ENCODE measurements at regions not wholly inside any gene's neighbourhood (a gene's known extent, or its start where the extent isn't known, plus 50 kb on each side); places are given as distances from the start of the nearest gene placed in this dataset.

DNA sequence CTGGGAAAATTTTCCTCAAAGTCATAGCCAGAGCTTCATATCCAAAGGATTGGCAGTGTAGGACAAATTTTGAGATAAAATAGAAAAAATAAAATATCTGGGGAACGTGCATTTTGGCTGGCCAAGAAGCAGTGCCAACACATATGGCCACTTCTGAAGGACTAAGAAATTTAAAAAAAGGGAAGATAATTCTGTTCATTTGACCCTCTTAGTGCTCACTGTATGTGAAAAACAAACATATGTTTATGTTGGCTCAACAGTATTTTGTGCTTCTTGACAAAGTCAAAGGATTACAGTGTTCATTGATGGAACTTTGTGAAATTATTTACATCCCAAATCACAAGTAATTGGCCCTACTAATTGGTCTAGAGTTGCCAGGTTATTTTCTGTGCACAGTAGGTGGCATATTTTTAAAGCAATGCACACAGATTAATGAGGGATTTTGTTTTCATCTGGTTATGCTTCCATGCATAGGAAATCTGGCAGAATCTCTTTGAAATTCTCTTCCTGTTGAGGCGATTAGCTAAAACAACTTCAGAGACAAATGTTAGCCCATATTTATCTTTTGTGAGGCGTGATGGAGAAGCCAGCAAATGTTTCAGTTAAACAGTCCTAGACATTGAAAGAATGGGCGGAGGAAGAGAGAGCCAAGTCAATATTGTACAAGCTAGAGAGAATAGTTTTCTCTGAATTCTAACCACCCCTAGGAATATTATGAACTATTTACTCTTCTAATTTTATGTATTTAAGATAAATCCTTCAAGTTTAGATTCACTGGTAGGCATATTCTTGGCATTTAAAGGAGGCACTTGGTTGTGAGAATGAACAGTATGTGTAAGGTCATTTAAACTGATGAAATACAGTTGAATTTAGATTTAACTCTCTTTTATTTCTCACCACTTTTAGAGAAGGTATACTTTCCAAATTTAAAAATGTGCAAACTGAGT lies 237.7 kb upstream of the MBL2 start:
- DNase-seq (ENCODE audit: low spot score), result no peak

DNA sequence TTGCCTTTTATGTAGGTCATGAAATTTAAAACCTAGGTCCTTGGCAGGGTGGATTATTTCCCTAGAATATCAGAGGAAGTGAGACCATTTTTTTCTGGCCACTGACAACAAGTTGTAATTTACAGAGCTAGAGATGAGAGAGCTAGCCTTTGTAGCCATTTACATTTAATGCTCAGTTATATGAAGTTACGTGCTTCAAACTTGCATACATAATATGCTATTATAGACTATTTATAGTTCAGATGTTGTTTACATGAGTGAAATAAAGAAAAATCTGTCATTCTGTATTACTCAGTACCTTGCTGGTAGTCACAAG lies 234.9 kb upstream of the MBL2 start:
- no peak for DNase-seq (ENCODE audit: low spot score)

DNA sequence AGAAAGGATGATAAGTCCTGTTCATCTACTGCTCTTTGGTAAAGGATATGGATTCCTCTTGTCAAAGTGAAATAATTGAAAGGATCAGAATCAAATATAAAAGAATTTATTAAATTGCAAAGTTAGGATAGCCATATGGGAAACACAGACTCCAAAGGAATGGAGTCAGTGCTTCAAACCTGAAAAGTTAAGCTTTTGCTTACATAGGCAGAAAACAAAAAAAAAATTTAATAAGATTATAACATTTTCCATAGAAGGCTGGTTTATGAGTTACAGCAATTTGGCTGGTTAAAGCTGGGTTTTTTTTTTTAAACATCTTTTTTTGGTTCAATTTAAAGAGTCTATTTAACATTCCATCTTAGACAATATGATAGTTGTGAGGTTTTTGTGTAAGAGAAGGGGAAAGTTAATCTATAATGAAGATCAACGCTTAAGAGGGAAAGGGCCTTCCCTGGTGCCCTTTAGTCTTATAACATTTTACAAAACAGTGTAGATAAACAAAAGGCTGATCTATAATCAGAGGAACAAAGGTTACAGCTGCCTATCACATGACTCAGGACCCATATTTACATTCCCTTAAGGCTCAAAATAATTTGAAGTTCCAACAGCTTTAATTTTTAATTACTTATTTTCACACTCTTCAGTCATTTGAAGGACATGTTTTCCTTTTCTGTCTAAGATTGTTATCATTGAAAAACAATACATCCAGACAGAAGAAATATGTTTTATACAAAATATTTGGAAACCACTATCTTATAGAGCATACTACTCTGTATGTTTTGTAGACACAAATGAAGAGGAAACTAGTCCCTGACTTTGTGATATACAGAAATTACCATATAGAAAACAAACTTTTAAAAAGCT lies 234.3 kb upstream of the MBL2 start:
- no peak for DNase-seq (ENCODE audit: low spot score)

DNA sequence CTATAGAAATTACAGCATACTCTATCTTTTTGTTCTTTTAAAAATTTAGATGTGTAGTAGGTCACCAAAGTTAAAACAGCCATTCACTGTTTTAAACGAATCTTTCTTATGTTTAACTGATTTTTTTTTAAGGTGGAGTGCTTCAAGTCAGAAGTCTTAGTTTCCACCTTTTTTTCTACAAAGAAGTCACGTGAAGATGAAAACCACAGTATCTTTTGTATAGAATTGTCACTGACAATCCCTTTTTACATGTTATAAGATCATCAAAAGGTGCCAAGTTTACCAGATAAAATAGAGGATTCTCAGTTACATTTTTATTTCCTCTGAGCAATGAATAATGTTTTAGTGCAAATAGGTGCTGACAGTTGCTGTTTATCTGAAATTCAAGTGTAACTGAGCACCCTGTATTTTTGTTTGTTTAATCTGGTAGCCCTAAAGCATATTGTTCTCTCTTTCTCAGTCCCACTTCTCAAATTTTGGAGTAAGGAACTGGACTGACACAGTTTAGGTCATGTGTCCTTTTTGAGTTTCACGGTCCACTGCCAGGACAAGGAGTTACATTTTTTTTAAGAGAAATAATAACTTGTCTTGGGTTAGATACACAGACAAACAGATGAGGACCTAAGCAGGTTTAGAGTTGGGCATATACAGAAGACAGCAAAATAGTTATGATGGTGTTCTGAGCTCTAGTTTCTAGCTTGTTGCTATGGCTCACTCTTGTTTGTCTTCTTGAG lies 233.2 kb upstream of the MBL2 start:
- DNase-seq (ENCODE audit: low spot score), result no peak

DNA sequence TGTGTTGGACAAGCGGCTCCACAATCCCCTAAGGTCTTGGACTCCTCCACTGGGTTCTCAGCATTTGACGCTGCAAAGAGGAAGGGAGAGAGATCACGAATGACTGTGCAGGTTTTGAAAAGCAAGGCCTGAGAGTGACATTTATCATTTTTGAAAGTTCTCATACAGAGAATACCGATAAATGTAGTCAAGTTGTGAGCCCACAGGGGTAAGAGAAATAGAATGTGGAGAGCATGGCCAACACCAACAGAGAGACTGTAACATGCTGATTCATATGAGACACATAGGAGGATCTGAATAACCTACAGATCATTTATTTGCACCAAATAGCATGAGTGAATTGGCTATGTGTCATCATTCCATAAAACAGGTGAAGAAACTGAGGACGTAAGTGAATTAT lies 230.5 kb upstream of the MBL2 start:
- DNase-seq (ENCODE audit: low spot score), result no peak

DNA sequence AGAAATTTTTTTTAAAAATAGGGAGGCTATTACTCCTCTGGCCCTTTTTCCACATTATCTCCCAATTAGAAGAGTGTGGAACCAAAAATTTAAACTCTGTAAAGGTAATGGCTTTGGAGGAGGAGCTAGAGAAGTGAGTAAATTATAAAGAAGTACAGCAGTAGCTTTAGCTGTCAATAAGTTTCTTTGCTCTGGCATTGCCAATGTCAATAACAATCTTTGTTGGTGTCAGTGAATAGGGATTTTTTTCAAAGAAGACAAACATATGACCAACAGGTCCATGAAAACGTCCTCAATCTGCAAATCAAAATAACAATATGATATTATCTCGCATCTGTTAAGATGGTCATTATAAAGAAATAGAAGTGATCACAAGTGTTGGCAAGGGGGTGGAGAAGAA lies 227.1 kb upstream of the MBL2 start:
- DNase-seq (ENCODE audit: low spot score), result no peak

DNA sequence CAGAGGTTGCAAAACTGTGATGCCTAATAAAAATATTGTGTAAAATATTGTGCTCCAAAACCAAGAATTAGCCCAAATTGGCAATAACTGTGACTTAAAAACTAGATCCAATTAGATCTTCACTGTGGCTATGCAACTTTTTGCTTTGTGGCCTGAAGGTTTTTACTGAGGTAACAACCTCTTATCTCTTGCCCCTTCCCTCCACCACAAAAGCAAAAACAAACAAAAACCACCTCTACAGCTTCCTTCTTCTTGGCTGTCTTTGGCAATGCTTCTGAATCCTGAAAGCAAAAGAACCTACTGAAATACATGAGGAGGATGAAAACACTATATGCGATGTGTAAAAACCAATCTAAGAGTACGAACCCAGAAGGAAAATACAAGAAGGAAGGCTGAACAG lies 226.7 kb upstream of the MBL2 start:
- no peak for DNase-seq (ENCODE audit: low spot score)

DNA sequence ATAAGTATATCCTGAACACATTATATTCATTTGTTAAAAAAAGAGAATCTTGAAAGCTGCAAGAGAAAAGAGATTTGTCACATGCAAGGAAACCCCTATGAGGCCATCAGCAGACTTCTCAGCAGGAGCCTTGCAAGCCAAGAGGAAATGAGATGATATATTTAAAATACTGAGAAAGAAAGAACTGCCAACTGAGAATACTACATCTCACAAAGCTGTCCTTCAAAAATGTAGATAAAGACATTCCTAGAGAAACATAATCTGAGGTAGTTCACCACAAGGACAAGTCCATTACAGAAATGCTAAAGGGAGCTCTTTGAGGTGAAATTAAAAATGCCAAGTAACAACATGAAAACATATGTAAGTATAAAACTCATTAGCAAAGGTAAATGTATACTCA lies 224.4 kb upstream of the MBL2 start:
- no peak for DNase-seq (ENCODE audit: low spot score)

DNA sequence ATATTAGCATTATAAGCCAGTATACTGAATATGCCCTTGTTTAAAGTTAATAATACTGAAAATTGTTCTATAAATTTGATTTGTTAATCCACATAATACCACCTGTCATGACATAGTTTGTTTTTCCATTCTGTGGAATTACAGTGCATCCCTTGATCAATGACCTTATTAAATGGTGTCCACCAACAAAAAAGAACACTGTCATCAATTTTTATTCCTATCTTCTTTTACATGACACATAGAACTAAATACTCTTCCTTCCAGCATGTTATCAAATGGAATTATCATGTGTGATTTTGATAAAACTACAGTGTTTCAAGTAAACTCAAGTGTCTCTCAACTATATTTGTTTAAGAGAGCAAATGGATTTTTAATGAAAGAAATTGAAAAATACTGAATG lies 221.8 kb upstream of the MBL2 start:
- DNase-seq (ENCODE audit: low spot score), result no peak

DNA sequence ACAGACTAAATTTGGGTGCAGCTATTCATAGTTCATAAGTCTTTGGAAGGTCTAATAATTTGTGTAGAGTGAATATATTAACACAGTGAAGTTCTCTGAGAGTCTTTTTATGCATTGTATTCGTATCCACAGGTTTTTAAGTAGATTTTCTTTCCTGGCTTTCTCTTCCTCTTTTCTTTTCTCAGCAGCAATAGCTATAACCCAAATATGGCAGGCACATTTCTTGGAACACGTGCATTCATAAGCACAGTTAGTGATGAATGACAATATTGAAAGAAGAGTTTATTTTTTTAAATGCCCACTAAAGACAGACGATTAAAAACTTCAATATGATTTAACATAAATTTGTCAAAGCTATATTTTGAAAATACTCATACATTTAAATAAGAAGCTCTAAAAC lies 220.5 kb upstream of the MBL2 start:
- no peak for DNase-seq (ENCODE audit: low spot score)

DNA sequence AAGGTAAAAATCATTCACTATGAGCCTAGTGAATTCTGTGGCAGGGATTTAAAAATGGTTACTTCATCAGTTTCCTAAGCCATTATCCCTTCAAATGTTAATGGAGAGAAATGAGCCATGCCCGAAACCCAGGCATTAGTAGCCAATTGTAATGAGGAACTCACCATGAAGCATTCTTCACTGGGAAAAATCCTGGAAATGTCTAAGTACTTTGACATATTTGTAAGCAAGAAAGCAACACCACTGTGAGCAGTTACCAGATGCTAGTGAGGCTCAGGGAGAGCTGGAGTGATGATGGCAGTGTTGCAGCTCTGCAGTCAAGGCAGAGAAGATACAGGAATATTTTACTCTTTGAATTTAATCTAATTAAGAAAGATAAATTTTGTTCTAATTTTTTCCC lies 220.0 kb upstream of the MBL2 start:
- DNase-seq (ENCODE audit: low spot score), result no peak

DNA sequence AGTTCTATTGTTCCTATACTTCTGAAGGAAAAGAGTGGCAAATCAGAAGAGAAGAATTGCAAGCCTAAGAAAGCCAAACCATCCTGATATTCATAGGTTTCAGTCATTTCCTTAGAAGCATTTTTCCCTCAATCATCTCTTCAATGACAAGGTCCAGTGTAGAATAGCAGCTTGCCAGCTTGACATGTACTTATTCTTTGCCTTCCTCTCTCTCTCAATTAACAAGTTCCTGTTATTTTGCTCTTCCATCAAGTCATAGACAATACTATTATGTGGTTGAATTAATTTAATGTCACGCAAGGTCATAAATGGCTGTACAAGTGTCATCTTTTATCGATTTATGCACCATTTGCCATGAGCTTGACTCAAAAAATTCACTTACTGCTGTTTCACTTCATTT lies 216.3 kb upstream of the MBL2 start:
- no peak for DNase-seq (ENCODE audit: low spot score)

DNA sequence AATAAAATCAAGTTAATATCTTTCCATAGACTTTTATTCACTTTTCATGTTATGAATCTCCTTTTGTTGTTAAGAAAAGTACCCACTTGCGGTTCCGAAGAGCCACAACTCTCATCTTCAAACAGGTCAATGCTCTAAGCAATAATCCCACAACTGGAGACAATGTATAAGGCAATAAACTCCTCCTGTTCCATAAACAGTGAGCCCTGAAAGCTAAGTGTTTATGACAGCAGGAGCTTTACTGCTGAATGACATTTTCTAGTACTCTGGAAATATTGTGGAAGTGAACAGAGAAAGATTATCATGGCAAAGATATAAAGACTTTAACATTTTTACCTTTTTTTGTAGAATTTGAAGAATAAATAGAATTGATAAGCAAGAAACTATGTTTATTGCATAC lies 213.5 kb upstream of the MBL2 start:
- DNase-seq (ENCODE audit: low spot score), result no peak

DNA sequence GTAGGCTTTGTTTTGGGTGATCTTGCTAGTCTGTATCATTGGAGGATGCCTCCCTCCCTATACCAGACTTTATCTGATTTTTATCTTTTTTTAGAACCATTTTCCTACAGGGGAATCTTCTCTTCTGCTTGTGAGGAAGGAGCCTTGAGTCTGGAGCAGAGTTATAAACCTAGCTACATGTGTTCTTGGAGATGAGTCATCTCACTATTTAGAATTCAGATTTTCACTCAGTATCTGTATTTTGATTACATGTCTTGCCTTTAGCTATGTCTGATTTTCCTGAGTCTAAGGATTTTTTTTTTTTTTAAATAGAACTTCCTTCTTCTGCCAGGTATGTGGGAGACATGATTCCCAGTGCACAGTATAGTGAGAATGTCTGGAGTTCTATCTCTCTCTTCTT lies 211.6 kb upstream of the MBL2 start:
- no peak for DNase-seq (ENCODE audit: low spot score)

DNA sequence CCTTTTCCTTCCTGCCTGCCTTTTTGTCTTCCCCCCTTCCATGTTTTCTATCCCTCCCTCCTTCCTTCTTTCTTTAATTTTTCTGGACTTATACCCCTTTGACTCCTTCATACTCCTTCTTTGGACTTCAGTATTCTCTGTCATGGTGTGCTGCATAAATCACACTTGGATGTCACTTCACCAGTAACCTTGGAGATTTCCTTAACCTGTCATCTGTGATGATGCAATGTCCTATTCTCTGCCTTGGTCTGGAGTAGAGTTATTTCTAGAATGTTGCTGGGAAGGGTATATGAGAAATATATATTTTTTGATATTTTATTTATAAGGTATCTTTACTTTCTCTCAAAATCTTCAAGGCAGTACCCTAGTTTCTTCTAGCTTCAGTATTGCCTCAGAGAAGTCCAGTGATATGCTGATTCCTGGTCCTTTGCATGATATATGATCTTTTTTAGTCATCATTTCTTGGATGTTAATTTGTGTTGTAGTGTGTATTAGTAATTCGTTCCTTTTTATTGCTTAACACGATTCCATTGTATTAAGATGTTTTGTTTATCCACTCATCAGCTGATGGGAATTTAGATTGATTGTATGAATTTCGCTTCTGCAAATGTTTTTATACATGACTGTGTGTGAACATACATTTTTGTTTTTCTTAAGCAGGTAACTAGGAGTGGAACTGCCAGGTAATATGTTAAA lies 206.9 kb upstream of the MBL2 start:
- DNase-seq (ENCODE audit: low spot score), result no peak

DNA sequence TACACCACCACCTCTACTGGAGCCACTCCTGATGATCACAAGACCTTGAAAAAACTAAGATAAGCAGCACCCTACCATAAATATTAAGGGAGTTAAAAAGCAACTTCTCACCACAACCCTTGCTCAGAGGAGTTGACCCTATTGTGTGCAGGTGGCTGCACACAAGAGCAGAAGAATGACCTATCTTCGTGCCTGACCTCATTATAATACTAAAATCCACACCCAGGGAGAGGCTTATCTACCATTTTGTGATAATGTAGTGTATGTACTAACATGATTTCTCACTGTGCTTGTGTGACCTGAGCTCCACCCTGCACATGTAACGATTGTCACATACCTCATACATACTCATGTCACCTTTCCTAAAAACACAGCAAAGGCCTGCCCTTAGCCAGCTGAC lies 205.0 kb upstream of the MBL2 start:
- DNase-seq (ENCODE audit: low spot score), result no peak

DNA sequence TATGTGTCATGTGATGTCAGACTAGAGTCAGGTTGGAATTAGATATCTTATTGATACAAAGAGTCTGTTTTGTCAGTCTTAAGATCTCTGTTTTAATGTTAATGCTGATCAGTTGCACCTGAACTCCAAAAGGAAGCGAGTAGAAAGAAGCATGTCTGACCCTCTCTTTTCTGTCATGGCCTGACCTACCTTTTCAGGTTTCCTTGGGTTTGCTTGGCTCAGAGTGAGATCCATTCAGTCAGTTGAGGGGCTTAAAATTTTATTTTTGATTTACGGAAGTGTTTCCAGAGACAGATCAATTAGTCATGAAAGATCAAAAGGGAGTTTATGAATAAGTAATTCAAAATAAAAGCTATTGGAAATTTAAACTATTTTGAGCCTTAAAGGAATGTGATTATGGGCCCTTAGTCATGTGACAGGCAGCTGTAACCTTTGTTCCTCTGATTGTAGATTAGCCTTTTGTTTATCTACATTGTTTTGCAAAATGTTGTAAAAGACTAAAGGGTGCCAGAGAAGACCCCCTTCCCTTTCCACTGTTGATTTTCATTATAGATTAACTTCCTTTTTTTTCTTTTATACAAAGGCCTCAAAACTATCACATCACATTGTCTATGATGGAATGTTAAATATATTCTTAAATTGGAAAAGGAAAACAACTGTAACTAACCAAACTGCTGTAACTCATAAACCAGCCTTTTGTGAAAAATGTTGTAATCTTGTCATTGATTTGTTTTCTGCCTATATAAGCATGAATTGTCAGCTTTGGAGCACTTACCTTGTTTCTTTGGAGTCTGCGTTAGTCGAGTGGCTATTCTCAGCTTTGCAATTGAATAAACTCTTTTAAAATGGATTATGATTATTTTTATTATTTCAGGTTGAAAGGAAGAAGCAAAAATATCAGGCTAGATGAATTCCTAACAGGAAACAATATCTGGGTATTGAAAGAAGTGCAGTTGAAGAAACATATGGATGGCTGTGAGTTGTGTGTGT lies 195.5 kb upstream of the MBL2 start:
- DNase-seq (ENCODE audit: low spot score), result no peak

DNA sequence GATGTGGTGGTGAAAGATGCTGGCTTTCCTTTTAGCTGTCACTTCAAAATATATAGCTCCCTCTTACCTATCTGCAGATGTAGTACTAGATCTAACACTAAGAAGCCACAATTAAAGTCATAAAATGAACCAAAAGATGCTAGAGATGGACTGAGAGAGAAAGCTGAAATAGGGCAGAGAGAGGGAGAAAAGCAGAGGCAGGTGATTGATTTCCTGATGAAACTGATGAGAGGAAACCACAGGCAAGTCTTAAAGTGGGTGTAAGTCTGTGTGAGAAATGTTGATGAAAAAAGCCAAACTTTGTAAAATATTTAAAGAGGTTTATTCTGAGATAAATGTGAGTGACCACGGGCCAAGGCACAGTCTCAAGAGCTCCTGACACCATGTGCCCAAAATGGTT lies 194.3 kb upstream of the MBL2 start:
- no peak for DNase-seq (ENCODE audit: low spot score)

DNA sequence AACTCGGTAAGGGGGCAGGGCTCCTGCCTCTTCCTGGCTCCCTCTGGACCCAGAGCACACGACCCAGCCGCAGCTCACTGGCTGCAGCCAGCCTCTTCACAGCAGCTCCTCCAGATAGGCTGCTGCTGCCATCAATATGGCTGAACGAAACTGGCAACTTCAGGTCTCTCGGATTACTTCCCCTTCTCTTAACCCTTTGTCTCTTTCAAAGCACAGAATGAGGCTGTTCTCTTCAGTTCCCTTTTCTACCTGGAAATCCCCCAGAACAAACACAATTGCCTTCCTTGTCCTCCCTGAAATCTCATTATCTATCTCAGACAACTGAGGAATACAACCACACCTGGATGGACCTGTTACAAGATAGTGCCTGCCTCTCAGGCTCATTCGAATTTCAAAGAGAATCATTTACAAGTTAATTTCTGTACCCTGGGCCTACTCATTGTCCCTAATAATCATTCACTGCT lies 193.4 kb upstream of the MBL2 start:
- DNase-seq (ENCODE audit: low spot score), result no peak

DNA sequence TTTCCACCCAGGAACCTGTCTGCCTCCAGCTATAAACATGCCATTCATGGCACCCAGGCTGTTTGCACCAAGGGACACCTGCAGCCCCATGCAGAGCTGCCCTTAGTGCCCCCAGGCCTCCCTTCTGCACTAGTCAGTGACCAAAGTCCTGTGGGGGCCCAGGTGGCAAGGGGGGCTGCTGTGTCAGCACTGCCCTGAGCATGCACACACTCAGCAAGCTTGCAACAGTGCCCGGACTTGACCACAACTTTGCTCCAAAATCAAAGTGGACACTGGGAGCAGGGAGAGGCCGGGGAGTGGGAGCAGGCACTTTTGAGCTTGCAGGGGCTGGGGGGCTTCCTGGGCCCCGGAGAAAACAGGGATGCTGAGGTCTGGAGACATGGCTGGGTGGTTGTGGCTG lies 192.9 kb upstream of the MBL2 start:
- DNase-seq (ENCODE audit: low spot score), result no peak

Data from SK-N-DZ (cell line).